ENCODE measurements at regions not wholly inside any gene's neighbourhood (a gene's known extent, or its start where the extent isn't known, plus 50 kb on each side); places are given as distances from the start of the nearest gene placed in this dataset.

GRCh38 chr7:117974891-117975290, 101.7 kb upstream of the CTTNBP2 start:
- Histone ChIP-seq H3K27me3 (ENCODE audit: insufficient read depth, insufficient read length) (no peaks in the 10 kb centered on the region), H3K9me3 (ENCODE audit: insufficient read depth, low read length) (no peaks in the 10 kb centered on the region), H3K36me3 (ENCODE audit: insufficient read depth, insufficient read length, low read length) (no peaks in the 10 kb centered on the region), H3K4me3 (ENCODE audit: insufficient read length, low read depth) (no peak overlapping the region), H3K4me1 (ENCODE audit: insufficient read depth, insufficient read length) (no peaks in the 10 kb centered on the region), H3K9ac (ENCODE audit: insufficient read length, low read depth) (no peak overlapping the region)
- TF ChIP-seq YY1 (IDR thresholded peaks at IDR 0.05; ENCODE audit: insufficient read depth, insufficient read length) (no peak), ZNF274 (IDR thresholded peaks at IDR 0.05; ENCODE audit: low read depth, low read length) (no peak), SUZ12 (IDR thresholded peaks at IDR 0.05; ENCODE audit: extremely low read depth, insufficient read depth, insufficient read length) (no peak)
- DNase-seq (ENCODE audit: low read depth, low spot score), result no peak

GRCh38 chr7:117975476-117975875, 102.2 kb upstream of the CTTNBP2 start:
- no peak overlapping the region for H3K9ac ChIP-seq (ENCODE audit: insufficient read length, low read depth)
- no peak overlapping the region for H3K4me3 ChIP-seq (ENCODE audit: insufficient read length, low read depth)

GRCh38 chr7:117979954-117980497, 106.8 kb upstream of the CTTNBP2 start:
- TF ChIP-seq ZNF274 (IDR thresholded peaks at IDR 0.05; ENCODE audit: low read depth, low read length) (no peak), YY1 (IDR thresholded peaks at IDR 0.05; ENCODE audit: insufficient read depth, insufficient read length) (no peak), SUZ12 (IDR thresholded peaks at IDR 0.05; ENCODE audit: extremely low read depth, insufficient read depth, insufficient read length) (no peak)
- H3K4me1 ChIP-seq (ENCODE audit: insufficient read depth, insufficient read length), result no peaks in the 10 kb centered on the region
- H3K4me3 ChIP-seq (ENCODE audit: insufficient read length, low read depth), result no peak overlapping the region
- H3K9ac ChIP-seq (ENCODE audit: insufficient read length, low read depth), result no peak overlapping the region
- no peaks in the 10 kb centered on the region for H3K9me3 ChIP-seq (ENCODE audit: insufficient read depth, low read length)
- no peaks in the 10 kb centered on the region for H3K27me3 ChIP-seq (ENCODE audit: insufficient read depth, insufficient read length)
- no peak for DNase-seq (ENCODE audit: low read depth, low spot score)
- no peaks in the 10 kb centered on the region for H3K36me3 ChIP-seq (ENCODE audit: insufficient read depth, insufficient read length, low read length)

More at GRCh38 chr7:117975476-117975875, 102.2 kb upstream of the CTTNBP2 start:
- DNase-seq (ENCODE audit: low read depth, low spot score), result no peak
- H3K9me3 ChIP-seq (ENCODE audit: insufficient read depth, low read length), result no peaks in the 10 kb centered on the region
- H3K27me3 ChIP-seq (ENCODE audit: insufficient read depth, insufficient read length), result no peaks in the 10 kb centered on the region
- no peaks in the 10 kb centered on the region for H3K36me3 ChIP-seq (ENCODE audit: insufficient read depth, insufficient read length, low read length)
- H3K4me1 ChIP-seq (ENCODE audit: insufficient read depth, insufficient read length), result no peaks in the 10 kb centered on the region
- TF ChIP-seq YY1 (IDR thresholded peaks at IDR 0.05; ENCODE audit: insufficient read depth, insufficient read length), result no peak
- TF ChIP-seq ZNF274 (IDR thresholded peaks at IDR 0.05; ENCODE audit: low read depth, low read length), result no peak
- TF ChIP-seq SUZ12 (IDR thresholded peaks at IDR 0.05; ENCODE audit: extremely low read depth, insufficient read depth, insufficient read length), result no peak

GRCh38 chr7:117982071-117983055, 109.1 kb upstream of the CTTNBP2 start:
- no peak overlapping the region for H3K9ac ChIP-seq (ENCODE audit: insufficient read length, low read depth)
- no peaks in the 10 kb centered on the region for H3K9me3 ChIP-seq (ENCODE audit: insufficient read depth, low read length)
- H3K27me3 ChIP-seq (ENCODE audit: insufficient read depth, insufficient read length), result no peaks in the 10 kb centered on the region
- no peak for TF ChIP-seq SUZ12 (IDR thresholded peaks at IDR 0.05; ENCODE audit: extremely low read depth, insufficient read depth, insufficient read length)
- no peak for TF ChIP-seq ZNF274 (IDR thresholded peaks at IDR 0.05; ENCODE audit: low read depth, low read length)
- no peak for TF ChIP-seq YY1 (IDR thresholded peaks at IDR 0.05; ENCODE audit: insufficient read depth, insufficient read length)
- H3K36me3 ChIP-seq (ENCODE audit: insufficient read depth, insufficient read length, low read length), result no peaks in the 10 kb centered on the region
- H3K4me1 ChIP-seq (ENCODE audit: insufficient read depth, insufficient read length), result no peaks in the 10 kb centered on the region
- no peak for DNase-seq (ENCODE audit: low read depth, low spot score)
- no peak overlapping the region for H3K4me3 ChIP-seq (ENCODE audit: insufficient read length, low read depth)

- Histone ChIP-seq H3K36me3 (ENCODE audit: insufficient read depth, insufficient read length, low read length) (no peaks in the 10 kb centered on the region), H3K4me3 (ENCODE audit: insufficient read length, low read depth) (no peak overlapping the region), H3K9ac (ENCODE audit: insufficient read length, low read depth) (no peak overlapping the region), H3K9me3 (ENCODE audit: insufficient read depth, low read length) (no peaks in the 10 kb centered on the region), H3K27me3 (ENCODE audit: insufficient read depth, insufficient read length) (no peaks in the 10 kb centered on the region), H3K4me1 (ENCODE audit: insufficient read depth, insufficient read length) (no peaks in the 10 kb centered on the region)
- TF ChIP-seq SUZ12 (IDR thresholded peaks at IDR 0.05; ENCODE audit: extremely low read depth, insufficient read depth, insufficient read length) (no peak), ZNF274 (IDR thresholded peaks at IDR 0.05; ENCODE audit: low read depth, low read length) (no peak), YY1 (IDR thresholded peaks at IDR 0.05; ENCODE audit: insufficient read depth, insufficient read length) (no peak)
- DNase-seq (ENCODE audit: low read depth, low spot score), result no peak
These were observed 113.5 kb upstream of the CTTNBP2 start for GRCh38 chr7:117986645-117987269.

- Histone ChIP-seq H3K4me3 (ENCODE audit: insufficient read length, low read depth) (no peak overlapping the region), H3K36me3 (ENCODE audit: insufficient read depth, insufficient read length, low read length) (no peaks in the 10 kb centered on the region), H3K27me3 (ENCODE audit: insufficient read depth, insufficient read length) (no peaks in the 10 kb centered on the region), H3K4me1 (ENCODE audit: insufficient read depth, insufficient read length) (no peaks in the 10 kb centered on the region), H3K9me3 (ENCODE audit: insufficient read depth, low read length) (no peaks in the 10 kb centered on the region), H3K9ac (ENCODE audit: insufficient read length, low read depth) (no peak overlapping the region)
- DNase-seq (ENCODE audit: low read depth, low spot score), result no peak
- no peak for TF ChIP-seq ZNF274 (IDR thresholded peaks at IDR 0.05; ENCODE audit: low read depth, low read length)
- no peak for TF ChIP-seq SUZ12 (IDR thresholded peaks at IDR 0.05; ENCODE audit: extremely low read depth, insufficient read depth, insufficient read length)
- TF ChIP-seq YY1 (IDR thresholded peaks at IDR 0.05; ENCODE audit: insufficient read depth, insufficient read length), result no peak
These were observed 117.6 kb upstream of the CTTNBP2 start for GRCh38 chr7:117990834-117991233.
